HUES6 (cell line): ENCODE measurements at regions not wholly inside any gene's neighbourhood (a gene's known extent, or its start where the extent isn't known, plus 50 kb on each side); places are given as distances from the start of the nearest gene placed in this dataset.
"Not testable (repeated sequence)": the region's sequence is repeated elsewhere in the genome, so short reads cannot be mapped to it uniquely, and the experiment has no call there.

ENCODE experiments used
- H3K27ac ChIP-seq: 2 replicates; pipeline ENCODE4 v1.7.0; 2013; ENCODE audit warnings: low read depth, mild to moderate bottlenecking, low read length, inconsistent platforms
- H3K27me3 ChIP-seq: 2 replicates; pipeline ENCODE4 v1.6.1; 2013; ENCODE audit warnings: low read length; ENCODE audit not compliant: control insufficient read depth, insufficient read depth
- H3K36me3 ChIP-seq: 2 replicates; pipeline ENCODE4 v1.6.1; 2013; ENCODE audit warnings: low read length; ENCODE audit not compliant: control insufficient read depth, insufficient read depth
- H3K4me1 ChIP-seq: 2 replicates; pipeline ENCODE4 v1.6.1; 2013; ENCODE audit warnings: low read length; ENCODE audit not compliant: control insufficient read depth, insufficient read depth
- H3K4me3 ChIP-seq: 2 replicates; pipeline ENCODE4 v1.5.1; 2013; ENCODE audit warnings: low read depth, low read length
- H3K9ac ChIP-seq: one replicate; pipeline ENCODE4 v1.6.1; 2013; ENCODE audit warnings: mild to moderate bottlenecking, low read length
- H3K9me3 ChIP-seq: 2 replicates; pipeline ENCODE4 v1.6.1; 2013; ENCODE audit warnings: low read depth, low read length; ENCODE audit not compliant: control insufficient read depth, insufficient read depth

DNA sequence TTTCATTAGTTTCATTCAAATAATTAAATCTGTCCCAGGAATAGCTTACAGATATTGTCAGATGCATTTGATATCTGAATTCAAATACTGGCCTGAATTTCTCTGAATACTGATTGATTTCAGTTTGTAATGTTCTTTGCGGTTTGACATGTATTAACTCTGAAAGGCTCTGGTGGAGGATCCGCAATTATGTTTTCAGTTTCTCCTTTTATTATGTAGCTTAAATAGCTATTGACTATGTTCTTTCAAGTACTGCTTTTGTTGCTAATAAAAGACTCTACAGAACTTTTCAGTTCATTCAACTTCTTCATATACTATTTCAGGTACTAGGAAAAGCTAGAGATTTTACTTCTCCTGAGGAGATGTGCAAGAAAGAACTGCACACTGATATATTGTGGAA lies 2085.4 kb upstream of the RAG2 start:
- no peak overlapping the region for H3K9ac ChIP-seq
- H3K27me3 ChIP-seq: no peaks in the 10 kb centered on the region
- no peak overlapping the region for H3K4me3 ChIP-seq
- H3K9me3 ChIP-seq: no peaks in the 10 kb centered on the region
- no peaks in the 10 kb centered on the region for H3K36me3 ChIP-seq
- H3K4me1 ChIP-seq: no peaks in the 10 kb centered on the region
- no peak overlapping the region for H3K27ac ChIP-seq

DNA sequence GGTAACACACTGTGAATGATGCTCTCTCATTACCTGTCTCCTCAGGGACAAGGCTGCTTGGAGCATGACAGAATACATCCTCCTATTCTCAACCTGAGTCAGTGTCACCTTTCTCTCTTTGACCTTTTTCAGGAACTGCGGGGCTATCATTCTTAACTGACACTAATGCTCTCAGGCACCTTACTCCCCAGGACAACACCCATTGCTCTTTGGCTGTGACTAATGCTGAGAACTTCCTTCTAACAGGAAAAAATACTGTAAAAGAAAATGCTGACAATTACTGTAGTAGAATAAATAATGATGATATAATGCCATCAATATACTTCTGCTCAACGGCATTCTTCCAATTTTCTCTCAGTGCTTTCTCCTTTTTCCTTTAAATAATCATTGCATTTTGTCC lies 2082.7 kb upstream of the RAG2 start:
- no peak overlapping the region for H3K4me3 ChIP-seq
- no peaks in the 10 kb centered on the region for H3K27me3 ChIP-seq
- H3K36me3 ChIP-seq: no peaks in the 10 kb centered on the region
- no peak overlapping the region for H3K27ac ChIP-seq
- no peaks in the 10 kb centered on the region for H3K9me3 ChIP-seq
- no peaks in the 10 kb centered on the region for H3K4me1 ChIP-seq
- H3K9ac ChIP-seq: no peak overlapping the region

DNA sequence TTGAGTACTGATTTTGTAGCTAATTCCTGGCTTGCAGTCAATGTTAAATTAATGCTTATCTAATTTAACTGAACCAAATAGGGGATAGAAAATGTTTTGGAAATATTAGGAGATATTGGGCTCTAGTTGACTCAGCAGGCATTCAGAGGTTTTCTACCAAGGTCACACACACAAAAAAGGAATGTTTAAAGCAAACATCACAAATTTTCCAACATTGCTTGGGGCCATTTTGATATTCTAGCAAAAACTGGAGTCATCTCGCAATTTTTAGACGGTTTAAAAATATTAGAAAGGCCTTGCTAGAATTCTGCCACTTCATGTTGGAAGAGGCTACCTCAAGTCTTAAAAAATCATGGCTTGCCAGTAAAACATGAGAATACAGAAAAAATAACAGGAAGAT lies 2082.1 kb upstream of the RAG2 start:
- Histone ChIP-seq H3K9ac (no peak overlapping the region), H3K4me1 (no peaks in the 10 kb centered on the region), H3K4me3 (no peak overlapping the region)

DNA sequence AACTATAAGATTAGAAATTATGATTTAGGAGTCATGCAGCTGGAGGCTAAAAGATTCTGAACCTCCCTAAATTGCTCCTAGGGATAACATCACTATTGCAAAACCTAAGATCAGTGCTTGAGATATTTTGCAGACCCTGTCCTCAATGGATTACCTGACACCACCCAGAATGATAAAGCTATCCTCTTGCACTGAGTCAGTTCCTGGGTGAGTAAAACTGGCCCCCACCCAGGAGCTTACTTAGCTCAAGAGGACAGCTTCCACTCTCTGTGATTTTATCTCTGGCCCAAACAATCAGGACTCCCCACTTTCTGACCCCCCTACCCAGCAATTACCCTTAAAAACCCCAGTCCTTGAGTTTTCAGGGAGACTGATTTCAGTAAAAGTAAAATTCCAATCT lies 2074.4 kb upstream of the RAG2 start:
- no peaks in the 10 kb centered on the region for H3K4me1 ChIP-seq
- no peak overlapping the region for H3K27ac ChIP-seq
- no peaks in the 10 kb centered on the region for H3K9me3 ChIP-seq

More for the DNA sequence above, 2082.1 kb upstream of the RAG2 start:
- Histone ChIP-seq H3K27ac (no peak overlapping the region), H3K9me3 (no peaks in the 10 kb centered on the region), H3K36me3 (no peaks in the 10 kb centered on the region), H3K27me3 (no peaks in the 10 kb centered on the region)

DNA sequence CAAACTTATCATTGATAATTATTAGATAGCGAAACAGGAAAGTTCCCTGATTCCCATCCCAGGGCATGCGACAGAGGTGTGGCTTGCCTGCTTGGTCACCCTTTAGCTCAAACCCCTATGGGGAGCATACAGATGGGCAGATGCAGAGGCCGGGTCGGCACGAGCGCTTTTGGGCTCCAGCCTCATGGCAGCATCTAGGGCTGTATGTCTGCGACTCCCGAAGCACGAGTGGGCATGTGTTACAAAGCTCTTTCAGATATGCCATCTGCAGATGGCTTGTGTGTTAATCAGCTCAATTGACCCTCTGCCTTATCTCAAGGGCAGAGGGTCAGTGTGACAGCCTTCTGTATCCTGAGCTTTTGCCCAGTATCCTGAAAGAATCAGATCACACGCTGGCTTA lies 2069.3 kb upstream of the RAG2 start:
- Histone ChIP-seq H3K9me3 (no peaks in the 10 kb centered on the region), H3K4me1 (no peaks in the 10 kb centered on the region), H3K9ac (no peak overlapping the region), H3K4me3 (no peak overlapping the region), H3K36me3 (no peaks in the 10 kb centered on the region), H3K27ac (no peak overlapping the region), H3K27me3 (no peaks in the 10 kb centered on the region)

More for the DNA sequence above, 2074.4 kb upstream of the RAG2 start:
- Histone ChIP-seq H3K4me3 (no peak overlapping the region), H3K9ac (no peak overlapping the region), H3K36me3 (no peaks in the 10 kb centered on the region), H3K27me3 (no peaks in the 10 kb centered on the region)

DNA sequence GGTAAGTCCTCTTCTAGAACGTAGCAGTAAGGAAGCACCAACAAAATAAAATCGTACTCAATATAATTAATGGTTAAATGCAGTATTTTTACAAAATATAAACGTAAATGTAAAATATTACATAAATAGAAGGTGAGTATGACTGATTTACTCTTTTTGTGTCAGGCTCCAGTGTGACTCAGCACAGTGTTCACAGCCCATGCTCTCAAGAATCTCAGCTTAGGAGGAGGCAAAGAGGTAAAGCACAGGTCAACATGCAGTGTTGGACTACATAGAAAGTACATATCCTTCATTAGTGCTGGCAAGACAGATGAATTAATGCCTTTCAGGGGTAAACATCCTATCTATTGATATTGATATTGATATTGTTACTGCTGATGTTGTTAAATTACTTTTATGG lies 2050.6 kb upstream of the RAG2 start:
- Histone ChIP-seq H3K9ac (no peak overlapping the region), H3K9me3 (no peaks in the 10 kb centered on the region), H3K27me3 (no peaks in the 10 kb centered on the region), H3K4me1 (no peaks in the 10 kb centered on the region), H3K4me3 (no peak overlapping the region), H3K36me3 (no peaks in the 10 kb centered on the region), H3K27ac (no peak overlapping the region)

DNA sequence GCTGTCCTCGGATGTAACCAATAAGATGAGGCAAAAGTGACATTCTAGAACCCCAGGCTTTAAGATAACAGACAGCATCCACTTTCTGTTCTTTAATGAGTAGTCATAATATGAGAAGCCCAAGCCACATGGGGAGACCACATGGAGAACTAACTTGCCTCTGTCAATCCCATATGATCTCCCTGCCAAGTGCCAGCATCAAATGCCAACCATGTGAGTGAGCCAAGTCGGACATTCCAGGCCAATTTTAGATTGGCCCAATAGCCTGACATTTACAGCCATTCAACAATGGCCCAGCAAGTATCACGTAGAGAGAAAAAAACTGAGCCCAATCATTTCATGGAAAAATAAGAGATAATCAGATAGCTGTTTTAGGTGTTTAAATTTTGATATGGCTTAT lies 2048.3 kb upstream of the RAG2 start:
- Histone ChIP-seq H3K27me3 (no peaks in the 10 kb centered on the region), H3K9me3 (no peaks in the 10 kb centered on the region), H3K4me1 (no peaks in the 10 kb centered on the region), H3K9ac (no peak overlapping the region), H3K27ac (no peak overlapping the region), H3K4me3 (no peak overlapping the region), H3K36me3 (no peaks in the 10 kb centered on the region)

DNA sequence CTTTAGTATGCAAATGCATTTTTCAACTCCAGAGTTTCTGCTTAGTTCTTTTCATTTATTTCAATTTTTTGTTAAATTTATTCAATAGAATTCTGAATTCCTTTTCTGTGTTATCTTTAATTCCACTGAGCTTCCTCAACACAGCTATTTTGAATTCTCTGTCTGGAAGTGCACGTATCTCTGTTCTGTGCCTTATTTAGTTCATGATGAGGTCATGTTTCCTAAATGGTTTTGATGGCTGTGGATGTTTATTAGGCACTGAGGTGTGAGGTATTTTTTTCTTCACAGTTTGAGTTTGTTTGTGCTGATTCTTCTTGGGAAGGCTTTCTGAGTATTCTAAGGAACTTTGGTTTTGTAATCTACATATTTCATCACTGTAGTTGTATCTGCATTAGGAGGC lies 2042.8 kb upstream of the RAG2 start:
- no peaks in the 10 kb centered on the region for H3K9me3 ChIP-seq
- no peak overlapping the region for H3K9ac ChIP-seq
- no peaks in the 10 kb centered on the region for H3K4me1 ChIP-seq
- H3K36me3 ChIP-seq: no peaks in the 10 kb centered on the region
- H3K4me3 ChIP-seq: no peak overlapping the region
- no peak overlapping the region for H3K27ac ChIP-seq
- H3K27me3 ChIP-seq: no peaks in the 10 kb centered on the region

DNA sequence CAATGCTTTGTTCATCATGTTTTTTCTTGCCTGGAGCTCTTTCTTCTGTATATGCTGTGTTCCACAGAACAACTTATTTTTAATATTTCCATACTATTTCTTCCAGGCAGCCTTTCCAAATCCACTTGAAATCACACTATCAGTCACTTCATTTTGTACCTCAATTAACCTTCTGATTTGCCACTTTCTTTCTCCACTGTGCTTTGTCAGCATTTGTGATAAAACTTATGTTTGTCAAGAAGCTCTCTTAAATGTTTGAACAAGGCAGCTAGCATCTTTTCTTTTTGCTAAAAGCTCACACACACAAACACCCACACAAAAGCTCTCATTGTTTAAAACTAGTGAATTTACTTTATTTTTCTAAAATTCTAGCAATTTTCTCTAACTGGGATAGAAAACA lies 2014.7 kb upstream of the RAG2 start:
- Histone ChIP-seq H3K4me3 (no peak overlapping the region), H3K4me1 (no peaks in the 10 kb centered on the region)

DNA sequence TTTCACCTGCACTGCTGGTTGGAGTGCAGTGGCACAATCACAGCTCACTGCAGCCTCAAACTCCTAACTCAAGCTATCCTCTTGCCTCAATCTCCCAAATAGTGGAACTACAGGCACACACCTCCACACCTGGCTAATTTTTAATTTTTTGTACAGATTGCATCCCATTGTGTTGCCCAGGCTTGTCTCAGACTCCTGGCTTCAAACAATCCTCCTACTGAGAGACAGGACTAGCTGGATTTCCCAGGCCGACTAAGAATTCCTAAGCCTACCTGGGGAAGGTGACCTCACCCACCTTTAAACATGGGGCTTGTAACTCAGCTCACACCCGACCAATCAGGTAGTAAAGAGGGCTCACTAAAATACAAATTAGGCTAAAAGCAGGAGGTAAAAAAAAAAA lies 2003.3 kb upstream of the RAG2 start:
- H3K27ac ChIP-seq, H3K9ac ChIP-seq, H3K4me3 ChIP-seq, H3K36me3 ChIP-seq, H3K9me3 ChIP-seq, H3K4me1 ChIP-seq, H3K27me3 ChIP-seq: not testable (repeated sequence)

More for the DNA sequence above, 2014.7 kb upstream of the RAG2 start:
- Histone ChIP-seq H3K27ac (no peak overlapping the region), H3K9ac (no peak overlapping the region), H3K9me3 (no peaks in the 10 kb centered on the region), H3K27me3 (no peaks in the 10 kb centered on the region), H3K36me3 (no peaks in the 10 kb centered on the region)

DNA sequence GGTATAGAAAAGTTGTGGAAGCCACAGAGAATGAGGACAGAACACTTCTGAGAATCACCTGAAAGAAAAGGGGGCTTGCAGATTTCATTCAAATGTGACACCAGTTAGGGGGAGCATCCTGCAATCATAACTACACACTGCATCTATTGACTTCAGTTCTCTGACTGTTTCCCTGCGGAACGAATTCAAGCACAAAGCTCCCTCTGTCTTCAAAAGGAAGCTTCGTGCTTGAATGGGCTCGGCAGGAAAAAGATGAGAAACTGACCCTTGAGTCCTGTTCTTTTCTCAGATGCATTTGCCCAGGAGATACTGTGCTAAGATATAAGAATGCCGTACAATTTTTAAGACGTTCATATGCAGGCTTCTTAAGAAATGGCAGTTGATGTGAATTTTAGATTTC lies 2000.4 kb upstream of the RAG2 start:
- H3K27ac ChIP-seq: no peak overlapping the region
- H3K4me3 ChIP-seq: no peak overlapping the region
- H3K4me1 ChIP-seq: no peaks in the 10 kb centered on the region
- peaks cover 3% of the 10 kb centered on the region; the same call in 1 of the 2 replicates for H3K9me3 ChIP-seq
- no peaks in the 10 kb centered on the region for H3K27me3 ChIP-seq
- H3K9ac ChIP-seq: no peak overlapping the region
- H3K36me3 ChIP-seq: no peaks in the 10 kb centered on the region

DNA sequence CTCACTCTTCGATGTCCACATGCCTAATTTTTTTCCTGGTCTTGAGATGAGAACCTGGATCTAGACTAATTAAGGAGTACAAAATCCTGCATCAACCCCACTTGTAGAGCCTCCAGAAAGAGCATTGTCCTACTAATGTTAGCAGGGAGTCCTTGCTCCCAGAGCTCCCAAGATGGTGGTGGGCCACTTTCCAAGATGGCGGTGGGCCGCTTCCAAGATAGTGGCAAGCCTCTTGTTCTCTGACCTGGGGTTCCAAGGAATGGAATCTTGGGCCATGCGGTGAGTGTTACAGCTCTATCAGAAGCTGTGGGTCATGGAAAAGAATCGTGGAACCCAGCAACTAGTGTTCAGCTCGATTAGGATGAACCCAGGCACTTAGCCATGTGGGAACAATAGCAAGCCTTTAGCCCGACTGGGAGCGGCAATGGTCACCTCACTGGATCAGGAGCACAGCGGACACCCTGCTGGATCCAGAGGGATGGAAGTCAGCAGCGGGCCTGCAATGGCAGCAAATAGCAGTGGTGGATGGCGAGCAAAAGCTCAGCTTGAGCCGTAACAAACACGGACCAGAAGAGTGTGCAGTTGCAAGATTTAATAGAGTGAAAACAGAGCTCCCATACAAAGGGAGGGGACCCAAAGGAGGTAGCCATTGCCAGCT lies 1997.5 kb upstream of the RAG2 start:
- H3K9me3 ChIP-seq, H3K4me3 ChIP-seq, H3K27ac ChIP-seq, H3K27me3 ChIP-seq, H3K9ac ChIP-seq, H3K4me1 ChIP-seq, H3K36me3 ChIP-seq: not testable (repeated sequence)
